GM23338 (cell line): ENCODE measurements at regions not wholly inside any gene's neighbourhood (a gene's known extent, or its start where the extent isn't known, plus 50 kb on each side); places are given as distances from the start of the nearest gene placed in this dataset.

Experiments used
- ATAC-seq: fragments of 200-7000 bp; cut with Tn5 transposase; 3 replicates; pipeline ENCODE4 v1.9.1; 2020
- DNase-seq: peaks from one replicate; pipeline ENCODE4 v3.0.0-alpha.2; 2015; ENCODE audit warnings: low spot score
- H2AFZ ChIP-seq: fragments of 200-600 bp; sonication (generic); 2 replicates; pipeline ENCODE4 v1.8.0; 2016; ENCODE audit warnings: antibody characterized with exemption, mild to moderate bottlenecking, moderate library complexity
- H3F3A ChIP-seq: fragments of 200-600 bp; sonication (generic); replicated peaks from 2 replicates; pipeline ENCODE4 v1.8.0; 2017; ENCODE audit warnings: antibody characterized with exemption, mixed run types, low read depth
- H3K27ac ChIP-seq: fragments of 200-600 bp; sonication (generic); 2 replicates; pipeline ENCODE4 v1.6.1; 2016; ENCODE audit warnings: low read depth
- H3K27me3 ChIP-seq: fragments of 200-600 bp; sonication (generic); 2 replicates; pipeline ENCODE4 v1.8.0; 2016; ENCODE audit warnings: mild to moderate bottlenecking, mixed run types, moderate library complexity; ENCODE audit not compliant: insufficient read depth
- H3K36me3 ChIP-seq: fragments of 200-600 bp; sonication (generic); 2 replicates; pipeline ENCODE4 v1.8.0; 2016; ENCODE audit warnings: mild to moderate bottlenecking; ENCODE audit not compliant: insufficient read depth
- H3K4me1 ChIP-seq: fragments of 200-600 bp; sonication (generic); 2 replicates; pipeline ENCODE4 v1.8.0; 2016; ENCODE audit warnings: mild to moderate bottlenecking, moderate library complexity; ENCODE audit not compliant: insufficient read depth
- H3K4me2 ChIP-seq: fragments of 200-600 bp; sonication (generic); 2 replicates; pipeline ENCODE4 v1.7.1; 2017; ENCODE audit warnings: mixed run types
- H3K4me3 ChIP-seq: fragments of 200-600 bp; sonication (generic); 2 replicates; pipeline ENCODE4 v1.6.1; 2016; ENCODE audit warnings: mixed run types
- H3K79me2 ChIP-seq: fragments of 200-600 bp; sonication (generic); replicated peaks from 2 replicates; pipeline ENCODE4 v1.8.0; 2017; ENCODE audit warnings: mild to moderate bottlenecking; ENCODE audit not compliant: insufficient read depth
- H3K9me2 ChIP-seq: fragments of 200-600 bp; sonication (generic); 2 replicates; pipeline ENCODE4 v1.8.0; 2017; ENCODE audit not compliant: insufficient read depth
- H4K20me1 ChIP-seq: fragments of 200-600 bp; sonication (generic); replicated peaks from 2 replicates; pipeline ENCODE4 v1.8.0; 2017; ENCODE audit warnings: mild to moderate bottlenecking; ENCODE audit not compliant: insufficient read depth
- H3K27ac Mint-ChIP-seq: 2 replicates; pipeline ENCODE4 v1.8.0; 2020; ENCODE audit warnings: inconsistent platforms, mild to moderate bottlenecking, moderate library complexity, mixed read lengths
- H3K27me3 Mint-ChIP-seq: 3 replicates; pipeline ENCODE4 v1.8.0; 2022; ENCODE audit warnings: low read depth, mild to moderate bottlenecking, moderate library complexity, mixed read lengths, inconsistent platforms; ENCODE audit not compliant: insufficient read depth, poor library complexity
- H3K36me3 Mint-ChIP-seq: 3 replicates; pipeline ENCODE4 v1.8.0; 2021; ENCODE audit warnings: low read depth, mild to moderate bottlenecking, inconsistent platforms, moderate library complexity, mixed read lengths
- H3K4me1 Mint-ChIP-seq: 3 replicates; pipeline ENCODE4 v1.8.0; 2020; ENCODE audit warnings: mild to moderate bottlenecking, inconsistent platforms, mixed read lengths
- H3K4me3 Mint-ChIP-seq: 3 replicates; pipeline ENCODE4 v1.8.0; 2021; ENCODE audit warnings: moderate library complexity, mild to moderate bottlenecking, inconsistent platforms, mixed read lengths
- H3K9me3 Mint-ChIP-seq: 3 replicates; pipeline ENCODE4 v1.8.0; 2020; ENCODE audit warnings: moderate library complexity, mild to moderate bottlenecking, inconsistent platforms, mixed read lengths
- CREB1 ChIP-seq: fragments of 250-450 bp; sonication (Bioruptor Pico); IDR thresholded peaks from 2 replicates; pipeline ENCODE4 v1.5.0; 2020; ENCODE audit warnings: low read depth, mild to moderate bottlenecking, moderate library complexity
- EZH2 ChIP-seq: fragments of 200-600 bp; sonication (generic); IDR thresholded peaks from one replicate; pipeline ENCODE4 v1.8.0; 2017; ENCODE audit warnings: antibody characterized with exemption, mild to moderate bottlenecking, low read depth; ENCODE audit not compliant: unreplicated experiment
- EZH2phosphoT487 ChIP-seq: fragments of 200-600 bp; sonication (generic); IDR thresholded peaks from one replicate; pipeline ENCODE4 v1.8.1; 2018; ENCODE audit warnings: antibody characterized with exemption; ENCODE audit not compliant: unreplicated experiment
- JUNB ChIP-seq: IDR thresholded peaks from one replicate; pipeline ENCODE4 v1.6.1; 2016; ENCODE audit warnings: antibody characterized with exemption; ENCODE audit not compliant: unreplicated experiment
- NANOG ChIP-seq: IDR thresholded peaks from 2 replicates; pipeline ENCODE4 v1.6.1; 2016; ENCODE audit warnings: antibody characterized with exemption, borderline replicate concordance
- POLR2AphosphoS5 ChIP-seq: IDR thresholded peaks from 2 replicates; pipeline ENCODE4 v1.6.1; 2016; ENCODE audit warnings: antibody characterized with exemption, low read depth
- STAT1 ChIP-seq: IDR thresholded peaks from one replicate; pipeline ENCODE4 v1.6.1; 2016; ENCODE audit warnings: antibody characterized with exemption; ENCODE audit not compliant: unreplicated experiment
- ZNF114 ChIP-seq: fragments of 250-450 bp; sonication (Bioruptor Pico); IDR thresholded peaks from 2 replicates; pipeline ENCODE4 v1.5.0; 2020; ENCODE audit warnings: mild to moderate bottlenecking, moderate library complexity
- ZNF331 ChIP-seq: fragments of 250-450 bp; sonication (Bioruptor Pico); IDR thresholded peaks from 2 replicates; pipeline ENCODE4 v1.5.0; 2020; ENCODE audit warnings: low read depth, mild to moderate bottlenecking, moderate library complexity
- TF ChIP-seq, protein P1 (sequence below), 2 experiments: fragments of 200-600 bp in 1 of 2; sonication (generic) in 1 of 2; conservative IDR thresholded peaks; 2 replicates each; pipeline versions ENCODE4 v1.5.1 to v1.6.1; 2016 to 2017; ENCODE audit warnings: antibody characterized with exemption in 2 of 2, low read depth in 2 of 2, mild to moderate bottlenecking in 2 of 2, moderate library complexity in 1 of 2
- TF ChIP-seq, protein P2 (sequence below): fragments of 250-450 bp; sonication (Bioruptor Pico); IDR thresholded peaks from 2 replicates; pipeline ENCODE4 v1.5.0; 2020; ENCODE audit warnings: mild to moderate bottlenecking, moderate library complexity
- TF ChIP-seq, protein P3 (sequence below): IDR thresholded peaks from one replicate; pipeline ENCODE4 v1.6.1; 2018; ENCODE audit warnings: antibody characterized with exemption; ENCODE audit not compliant: unreplicated experiment
- TF ChIP-seq, protein P4 (sequence below): IDR thresholded peaks from 2 replicates; pipeline ENCODE4 v1.6.1; 2016; ENCODE audit warnings: antibody characterized with exemption

DNA sequence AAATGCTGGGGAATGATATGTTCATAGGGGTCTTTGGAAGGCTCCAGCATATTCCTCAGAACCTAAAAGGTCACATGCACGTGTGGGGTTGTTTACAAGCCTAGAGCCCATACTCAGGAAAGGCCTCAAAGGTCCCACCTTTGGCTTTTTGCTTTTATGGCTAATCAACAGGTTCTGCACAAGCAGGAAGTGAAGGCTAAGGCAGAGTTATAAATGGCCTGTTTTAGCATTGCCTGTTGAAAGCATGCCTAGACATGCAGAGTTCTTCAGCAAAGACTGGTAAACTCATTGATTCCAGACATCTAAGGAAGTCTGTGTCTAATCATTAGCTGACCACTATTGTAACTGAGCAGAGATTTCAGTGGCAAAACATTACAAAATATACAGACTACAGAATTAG lies 198.3 kb downstream of the KCNRG start (continued):
- TF ChIP-seq ZNF331 (CRISPR knock-in tag) = no peak
- no peak for TF ChIP-seq CREB1 (CRISPR knock-in tag)
- TF ChIP-seq EZH2phosphoT487 = no peak
- no peak for TF ChIP-seq JUNB

DNA sequence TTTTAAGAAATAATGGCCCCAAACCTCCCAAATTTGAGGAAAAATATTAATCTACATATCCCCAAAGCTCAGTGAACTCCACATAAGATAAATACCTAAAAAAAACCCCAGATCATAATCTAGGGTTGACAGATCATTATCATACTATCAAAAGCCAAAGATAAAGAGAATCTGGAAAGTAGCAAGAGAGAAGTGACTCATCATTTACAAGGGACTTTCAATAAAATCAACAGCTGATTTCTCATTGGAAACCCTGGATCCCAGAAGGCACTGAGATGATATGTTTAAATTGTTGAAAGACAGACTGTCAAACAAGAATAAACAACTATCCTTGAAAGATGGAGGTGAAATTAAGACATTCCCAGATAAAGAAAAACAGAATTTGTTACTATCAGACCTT lies 199.3 kb downstream of the KCNRG start:
- peaks cover under 1% of the 10 kb centered on the region; the same call in 2 of the 3 replicates for H3K4me1 Mint-ChIP-seq
- TF ChIP-seq, protein P1, sequence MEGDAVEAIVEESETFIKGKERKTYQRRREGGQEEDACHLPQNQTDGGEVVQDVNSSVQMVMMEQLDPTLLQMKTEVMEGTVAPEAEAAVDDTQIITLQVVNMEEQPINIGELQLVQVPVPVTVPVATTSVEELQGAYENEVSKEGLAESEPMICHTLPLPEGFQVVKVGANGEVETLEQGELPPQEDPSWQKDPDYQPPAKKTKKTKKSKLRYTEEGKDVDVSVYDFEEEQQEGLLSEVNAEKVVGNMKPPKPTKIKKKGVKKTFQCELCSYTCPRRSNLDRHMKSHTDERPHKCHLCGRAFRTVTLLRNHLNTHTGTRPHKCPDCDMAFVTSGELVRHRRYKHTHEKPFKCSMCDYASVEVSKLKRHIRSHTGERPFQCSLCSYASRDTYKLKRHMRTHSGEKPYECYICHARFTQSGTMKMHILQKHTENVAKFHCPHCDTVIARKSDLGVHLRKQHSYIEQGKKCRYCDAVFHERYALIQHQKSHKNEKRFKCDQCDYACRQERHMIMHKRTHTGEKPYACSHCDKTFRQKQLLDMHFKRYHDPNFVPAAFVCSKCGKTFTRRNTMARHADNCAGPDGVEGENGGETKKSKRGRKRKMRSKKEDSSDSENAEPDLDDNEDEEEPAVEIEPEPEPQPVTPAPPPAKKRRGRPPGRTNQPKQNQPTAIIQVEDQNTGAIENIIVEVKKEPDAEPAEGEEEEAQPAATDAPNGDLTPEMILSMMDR (conservative IDR thresholded peaks at IDR 0.05; ENCODE audit: low read depth in 2 of 2) = no peak
- TF ChIP-seq JUNB = no peak
- TF ChIP-seq NANOG = no peak
- TF ChIP-seq, protein P2, sequence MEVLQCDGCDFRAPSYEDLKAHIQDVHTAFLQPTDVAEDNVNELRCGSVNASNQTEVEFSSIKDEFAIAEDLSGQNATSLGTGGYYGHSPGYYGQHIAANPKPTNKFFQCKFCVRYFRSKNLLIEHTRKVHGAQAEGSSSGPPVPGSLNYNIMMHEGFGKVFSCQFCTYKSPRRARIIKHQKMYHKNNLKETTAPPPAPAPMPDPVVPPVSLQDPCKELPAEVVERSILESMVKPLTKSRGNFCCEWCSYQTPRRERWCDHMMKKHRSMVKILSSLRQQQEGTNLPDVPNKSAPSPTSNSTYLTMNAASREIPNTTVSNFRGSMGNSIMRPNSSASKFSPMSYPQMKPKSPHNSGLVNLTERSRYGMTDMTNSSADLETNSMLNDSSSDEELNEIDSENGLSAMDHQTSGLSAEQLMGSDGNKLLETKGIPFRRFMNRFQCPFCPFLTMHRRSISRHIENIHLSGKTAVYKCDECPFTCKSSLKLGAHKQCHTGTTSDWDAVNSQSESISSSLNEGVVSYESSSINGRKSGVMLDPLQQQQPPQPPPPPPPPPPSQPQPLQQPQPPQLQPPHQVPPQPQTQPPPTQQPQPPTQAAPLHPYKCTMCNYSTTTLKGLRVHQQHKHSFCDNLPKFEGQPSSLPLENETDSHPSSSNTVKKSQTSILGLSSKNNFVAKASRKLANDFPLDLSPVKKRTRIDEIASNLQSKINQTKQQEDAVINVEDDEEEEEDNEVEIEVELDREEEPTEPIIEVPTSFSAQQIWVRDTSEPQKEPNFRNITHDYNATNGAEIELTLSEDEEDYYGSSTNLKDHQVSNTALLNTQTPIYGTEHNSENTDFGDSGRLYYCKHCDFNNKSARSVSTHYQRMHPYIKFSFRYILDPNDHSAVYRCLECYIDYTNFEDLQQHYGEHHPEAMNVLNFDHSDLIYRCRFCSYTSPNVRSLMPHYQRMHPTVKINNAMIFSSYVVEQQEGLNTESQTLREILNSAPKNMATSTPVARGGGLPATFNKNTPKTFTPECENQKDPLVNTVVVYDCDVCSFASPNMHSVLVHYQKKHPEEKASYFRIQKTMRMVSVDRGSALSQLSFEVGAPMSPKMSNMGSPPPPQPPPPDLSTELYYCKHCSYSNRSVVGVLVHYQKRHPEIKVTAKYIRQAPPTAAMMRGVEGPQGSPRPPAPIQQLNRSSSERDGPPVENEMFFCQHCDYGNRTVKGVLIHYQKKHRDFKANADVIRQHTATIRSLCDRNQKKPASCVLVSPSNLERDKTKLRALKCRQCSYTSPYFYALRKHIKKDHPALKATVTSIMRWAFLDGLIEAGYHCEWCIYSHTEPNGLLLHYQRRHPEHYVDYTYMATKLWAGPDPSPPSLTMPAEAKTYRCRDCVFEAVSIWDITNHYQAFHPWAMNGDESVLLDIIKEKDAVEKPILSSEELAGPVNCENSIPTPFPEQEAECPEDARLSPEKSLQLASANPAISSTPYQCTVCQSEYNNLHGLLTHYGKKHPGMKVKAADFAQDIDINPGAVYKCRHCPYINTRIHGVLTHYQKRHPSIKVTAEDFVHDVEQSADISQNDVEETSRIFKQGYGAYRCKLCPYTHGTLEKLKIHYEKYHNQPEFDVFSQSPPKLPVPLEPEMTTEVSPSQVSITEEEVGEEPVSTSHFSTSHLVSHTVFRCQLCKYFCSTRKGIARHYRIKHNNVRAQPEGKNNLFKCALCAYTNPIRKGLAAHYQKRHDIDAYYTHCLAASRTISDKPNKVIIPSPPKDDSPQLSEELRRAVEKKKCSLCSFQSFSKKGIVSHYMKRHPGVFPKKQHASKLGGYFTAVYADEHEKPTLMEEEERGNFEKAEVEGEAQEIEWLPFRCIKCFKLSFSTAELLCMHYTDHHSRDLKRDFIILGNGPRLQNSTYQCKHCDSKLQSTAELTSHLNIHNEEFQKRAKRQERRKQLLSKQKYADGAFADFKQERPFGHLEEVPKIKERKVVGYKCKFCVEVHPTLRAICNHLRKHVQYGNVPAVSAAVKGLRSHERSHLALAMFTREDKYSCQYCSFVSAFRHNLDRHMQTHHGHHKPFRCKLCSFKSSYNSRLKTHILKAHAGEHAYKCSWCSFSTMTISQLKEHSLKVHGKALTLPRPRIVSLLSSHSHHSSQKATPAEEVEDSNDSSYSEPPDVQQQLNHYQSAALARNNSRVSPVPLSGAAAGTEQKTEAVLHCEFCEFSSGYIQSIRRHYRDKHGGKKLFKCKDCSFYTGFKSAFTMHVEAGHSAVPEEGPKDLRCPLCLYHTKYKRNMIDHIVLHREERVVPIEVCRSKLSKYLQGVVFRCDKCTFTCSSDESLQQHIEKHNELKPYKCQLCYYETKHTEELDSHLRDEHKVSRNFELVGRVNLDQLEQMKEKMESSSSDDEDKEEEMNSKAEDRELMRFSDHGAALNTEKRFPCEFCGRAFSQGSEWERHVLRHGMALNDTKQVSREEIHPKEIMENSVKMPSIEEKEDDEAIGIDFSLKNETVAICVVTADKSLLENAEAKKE (CRISPR knock-in tag) = no peak
- no peak for TF ChIP-seq EZH2
- no peak for TF ChIP-seq EZH2phosphoT487
- no peak for TF ChIP-seq POLR2AphosphoS5
- TF ChIP-seq, protein P3, sequence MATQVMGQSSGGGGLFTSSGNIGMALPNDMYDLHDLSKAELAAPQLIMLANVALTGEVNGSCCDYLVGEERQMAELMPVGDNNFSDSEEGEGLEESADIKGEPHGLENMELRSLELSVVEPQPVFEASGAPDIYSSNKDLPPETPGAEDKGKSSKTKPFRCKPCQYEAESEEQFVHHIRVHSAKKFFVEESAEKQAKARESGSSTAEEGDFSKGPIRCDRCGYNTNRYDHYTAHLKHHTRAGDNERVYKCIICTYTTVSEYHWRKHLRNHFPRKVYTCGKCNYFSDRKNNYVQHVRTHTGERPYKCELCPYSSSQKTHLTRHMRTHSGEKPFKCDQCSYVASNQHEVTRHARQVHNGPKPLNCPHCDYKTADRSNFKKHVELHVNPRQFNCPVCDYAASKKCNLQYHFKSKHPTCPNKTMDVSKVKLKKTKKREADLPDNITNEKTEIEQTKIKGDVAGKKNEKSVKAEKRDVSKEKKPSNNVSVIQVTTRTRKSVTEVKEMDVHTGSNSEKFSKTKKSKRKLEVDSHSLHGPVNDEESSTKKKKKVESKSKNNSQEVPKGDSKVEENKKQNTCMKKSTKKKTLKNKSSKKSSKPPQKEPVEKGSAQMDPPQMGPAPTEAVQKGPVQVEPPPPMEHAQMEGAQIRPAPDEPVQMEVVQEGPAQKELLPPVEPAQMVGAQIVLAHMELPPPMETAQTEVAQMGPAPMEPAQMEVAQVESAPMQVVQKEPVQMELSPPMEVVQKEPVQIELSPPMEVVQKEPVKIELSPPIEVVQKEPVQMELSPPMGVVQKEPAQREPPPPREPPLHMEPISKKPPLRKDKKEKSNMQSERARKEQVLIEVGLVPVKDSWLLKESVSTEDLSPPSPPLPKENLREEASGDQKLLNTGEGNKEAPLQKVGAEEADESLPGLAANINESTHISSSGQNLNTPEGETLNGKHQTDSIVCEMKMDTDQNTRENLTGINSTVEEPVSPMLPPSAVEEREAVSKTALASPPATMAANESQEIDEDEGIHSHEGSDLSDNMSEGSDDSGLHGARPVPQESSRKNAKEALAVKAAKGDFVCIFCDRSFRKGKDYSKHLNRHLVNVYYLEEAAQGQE = no peak
- no peak for TF ChIP-seq ZNF114 (CRISPR knock-in tag)
- no peak for TF ChIP-seq CREB1 (CRISPR knock-in tag)
- no peak for TF ChIP-seq ZNF331 (CRISPR knock-in tag)
- TF ChIP-seq, protein P4, sequence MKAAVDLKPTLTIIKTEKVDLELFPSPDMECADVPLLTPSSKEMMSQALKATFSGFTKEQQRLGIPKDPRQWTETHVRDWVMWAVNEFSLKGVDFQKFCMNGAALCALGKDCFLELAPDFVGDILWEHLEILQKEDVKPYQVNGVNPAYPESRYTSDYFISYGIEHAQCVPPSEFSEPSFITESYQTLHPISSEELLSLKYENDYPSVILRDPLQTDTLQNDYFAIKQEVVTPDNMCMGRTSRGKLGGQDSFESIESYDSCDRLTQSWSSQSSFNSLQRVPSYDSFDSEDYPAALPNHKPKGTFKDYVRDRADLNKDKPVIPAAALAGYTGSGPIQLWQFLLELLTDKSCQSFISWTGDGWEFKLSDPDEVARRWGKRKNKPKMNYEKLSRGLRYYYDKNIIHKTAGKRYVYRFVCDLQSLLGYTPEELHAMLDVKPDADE = no peak
- no peak for TF ChIP-seq STAT1
- H3K36me3 ChIP-seq = peaks cover 4% of the 10 kb centered on the region; the same call in 1 of the 2 replicates

More for the DNA sequence above, 199.3 kb downstream of the KCNRG start:
- Histone ChIP-seq H3K4me1 (no peaks in the 10 kb centered on the region), H3K79me2 (no peaks in the 10 kb centered on the region), H3K27ac (no peak overlapping the region), H3K4me3 (no peak overlapping the region), H4K20me1 (no peaks in the 10 kb centered on the region), H3K27me3 (no peaks in the 10 kb centered on the region), H3K4me2 (no peak overlapping the region), H3F3A (no peaks in the 10 kb centered on the region), H2AFZ (no peak overlapping the region), H3K9me2 (no peaks in the 10 kb centered on the region)
- Mint-ChIP-seq H3K27me3 (no peaks in the 10 kb centered on the region), H3K9me3 (peaks cover 10% of the 10 kb centered on the region), H3K36me3 (peaks cover 7% of the 10 kb centered on the region; the same call in 2 of the 3 replicates), H3K27ac (no peak overlapping the region), H3K4me3 (no peak overlapping the region)
- DNase-seq = no peak
- ATAC-seq = no peak
